RWPE1 (cell line): ENCODE measurements at regions not wholly inside any gene's neighbourhood (a gene's known extent, or its start where the extent isn't known, plus 50 kb on each side); places are given as distances from the start of the nearest gene placed in this dataset.
A peak's percentile ranks its signal among the peaks of the same experiment; 100 is the strongest.

Experiments used
- CTCF ChIA-PET: fragments of 350-600 bp; sonication (Branson Sonifier 250); formaldehyde crosslinking; extraction: SDS; loops from one replicate; lab custom pipeline; 2021; lab: Yijun Ruan, JAX
- POLR2A ChIA-PET: fragments of 400-600 bp; formaldehyde crosslinking; extraction: SDS; loops from one replicate; lab custom pipeline; 2020; ENCODE audit warnings: antibody characterized with exemption; ENCODE audit not compliant: low non-redundant PET; lab: Yijun Ruan, JAX
- DNase-seq: peaks from one replicate; pipeline ENCODE4 v3.0.0; 2012; ENCODE audit warnings: low spot score
- H3K27ac ChIP-seq: fragments of 450-650 bp; 2 replicates; pipeline ENCODE4 v1.5.1; 2017
- TF ChIP-seq, protein P1 (sequence below): fragments of 450-650 bp; conservative IDR thresholded peaks from 2 replicates; pipeline ENCODE4 v1.5.1; 2017; ENCODE audit warnings: low read depth, mild to moderate bottlenecking

GRCh38 chr20:47940101-47940813 is 155.0 kb upstream of the SULF2 start:
- DNase-seq: no peak
- POLR2A ChIA-PET: no interaction called here
- TF ChIP-seq, protein P1, sequence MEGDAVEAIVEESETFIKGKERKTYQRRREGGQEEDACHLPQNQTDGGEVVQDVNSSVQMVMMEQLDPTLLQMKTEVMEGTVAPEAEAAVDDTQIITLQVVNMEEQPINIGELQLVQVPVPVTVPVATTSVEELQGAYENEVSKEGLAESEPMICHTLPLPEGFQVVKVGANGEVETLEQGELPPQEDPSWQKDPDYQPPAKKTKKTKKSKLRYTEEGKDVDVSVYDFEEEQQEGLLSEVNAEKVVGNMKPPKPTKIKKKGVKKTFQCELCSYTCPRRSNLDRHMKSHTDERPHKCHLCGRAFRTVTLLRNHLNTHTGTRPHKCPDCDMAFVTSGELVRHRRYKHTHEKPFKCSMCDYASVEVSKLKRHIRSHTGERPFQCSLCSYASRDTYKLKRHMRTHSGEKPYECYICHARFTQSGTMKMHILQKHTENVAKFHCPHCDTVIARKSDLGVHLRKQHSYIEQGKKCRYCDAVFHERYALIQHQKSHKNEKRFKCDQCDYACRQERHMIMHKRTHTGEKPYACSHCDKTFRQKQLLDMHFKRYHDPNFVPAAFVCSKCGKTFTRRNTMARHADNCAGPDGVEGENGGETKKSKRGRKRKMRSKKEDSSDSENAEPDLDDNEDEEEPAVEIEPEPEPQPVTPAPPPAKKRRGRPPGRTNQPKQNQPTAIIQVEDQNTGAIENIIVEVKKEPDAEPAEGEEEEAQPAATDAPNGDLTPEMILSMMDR: no peak
- no peak overlapping the region for H3K27ac ChIP-seq
- CTCF ChIA-PET: no interaction called here

GRCh38 chr20:47936612-47937011 is 151.3 kb upstream of the SULF2 start:
- H3K27ac ChIP-seq: no peak overlapping the region
- CTCF ChIA-PET: interaction anchor here (0.9 to 1.2 kb wide), 2 partner anchors 11 kb away, joined by 3 to 7 read pairs; no protein-coding TSS in a partner anchor
- DNase-seq: no peak
- POLR2A ChIA-PET: no interaction called here
- TF ChIP-seq, protein P1: no peak

DNA sequence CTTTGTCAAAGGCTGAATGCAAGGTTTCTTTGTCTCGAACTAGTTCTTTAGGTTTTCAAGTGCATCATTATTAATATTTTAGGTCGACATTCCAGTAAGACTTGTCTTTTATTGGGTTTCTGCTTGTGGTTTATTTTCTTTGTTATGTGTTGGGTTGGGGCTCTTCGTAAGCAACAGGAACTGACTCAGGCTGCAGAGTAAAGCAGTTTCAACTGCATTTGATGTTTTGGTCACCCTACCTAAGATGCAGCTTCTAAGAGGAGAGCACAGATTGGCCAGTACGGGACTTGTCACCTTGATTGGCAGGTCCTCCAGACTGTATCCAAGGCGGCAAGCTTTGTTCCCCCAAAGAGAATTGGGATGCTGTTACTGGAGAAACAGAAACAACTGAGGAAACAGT is 149.5 kb upstream of the SULF2 start:
- ChIA-PET CTCF (no interaction called here), POLR2A (no interaction called here)

DNA sequence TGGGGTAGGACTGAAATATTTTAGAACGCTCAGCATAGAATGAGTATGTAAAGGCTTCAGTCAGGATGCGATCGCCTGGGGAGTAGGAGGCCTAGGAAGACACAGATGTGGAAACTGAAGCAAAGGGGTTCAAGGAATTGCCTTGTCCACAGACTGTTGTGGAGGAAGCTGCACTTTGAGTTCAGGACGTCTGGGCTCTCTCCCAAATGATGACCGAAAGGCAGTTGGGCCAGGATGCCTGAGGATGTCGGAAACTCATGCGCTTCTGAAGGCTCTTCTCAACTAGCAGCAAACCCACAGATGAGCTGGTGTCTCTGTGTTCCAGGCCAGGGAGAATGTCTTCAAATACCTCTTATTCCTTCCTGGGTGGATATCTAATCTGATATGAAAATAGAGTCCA is 146.2 kb upstream of the SULF2 start:
- ChIA-PET CTCF (interaction anchor here (0.6 to 1.5 kb wide), 2 partner anchors 17 to 365 kb away, joined by 3 to 4 read pairs; no protein-coding TSS in a partner anchor), POLR2A (no interaction called here)
- peak overlapping the region; percentile 15 for H3K27ac ChIP-seq
- TF ChIP-seq, protein P1: no peak
- DNase-seq: no peak

More for the DNA sequence above, 149.5 kb upstream of the SULF2 start:
- TF ChIP-seq, protein P1: no peak
- no peak for DNase-seq
- no peak overlapping the region for H3K27ac ChIP-seq

GRCh38 chr20:47931002-47931401 is 145.7 kb upstream of the SULF2 start:
- TF ChIP-seq, protein P1: no peak
- H3K27ac ChIP-seq: no peak overlapping the region
- ChIA-PET CTCF (interaction anchor here (0.6 to 1.5 kb wide), 3 partner anchors 17 to 365 kb away, joined by 3 to 5 read pairs (median 4); no protein-coding TSS in a partner anchor), POLR2A (no interaction called here)
- DNase-seq: no peak

- CTCF ChIA-PET: interaction anchor here (0.8 kb wide), 1 partner anchor 384 kb away, joined by 3 read pairs; no protein-coding TSS in a partner anchor
- H3K27ac ChIP-seq: peak overlapping the region; percentile 99
- POLR2A ChIA-PET: no interaction called here
- TF ChIP-seq, protein P1: no peak
- DNase-seq: peak; percentile 96
Measured at GRCh38 chr20:47929368-47930115, 144.3 kb upstream of the SULF2 start.
